ENCODE measurements at regions not wholly inside any gene's neighbourhood (a gene's known extent, or its start where the extent isn't known, plus 50 kb on each side); places are given as distances from the start of the nearest gene placed in this dataset.

DNA sequence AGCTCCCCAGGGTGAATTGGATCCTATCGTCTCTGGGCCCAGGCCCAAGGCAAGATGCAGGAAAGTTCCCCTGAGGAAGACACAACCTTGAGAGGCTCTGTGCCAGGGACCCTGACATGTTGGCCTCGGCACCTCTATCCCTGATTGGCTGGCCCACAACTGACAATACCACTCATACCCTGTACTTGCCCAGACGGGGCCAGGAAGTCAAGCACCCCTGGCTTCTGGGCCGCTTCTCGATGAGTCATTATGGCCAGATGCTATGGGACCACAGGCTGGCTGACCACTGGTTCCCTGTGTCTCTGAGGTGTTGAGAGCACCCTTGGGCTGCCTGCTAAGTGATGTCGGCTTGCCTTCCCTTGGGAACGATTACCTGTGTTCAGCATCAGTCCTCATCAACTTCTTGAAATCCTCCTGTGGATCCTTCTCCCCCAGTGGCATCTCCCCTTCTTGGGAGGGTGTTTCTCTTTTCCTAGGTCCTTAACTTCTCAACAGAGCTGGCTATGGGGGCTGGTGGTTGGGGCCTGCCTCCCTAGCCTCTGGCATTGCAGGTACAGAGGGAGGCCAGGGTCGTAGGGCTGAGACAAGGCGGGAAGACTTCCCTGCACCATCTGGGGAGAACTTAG is 54.5 kb upstream of the MAMLD1 start:
- DNase-seq (ENCODE audit: low read depth in 1 of 2, low spot score in 1 of 2): no peak
- Histone ChIP-seq H3K4me3 (replicated peaks; ENCODE audit: insufficient read depth, low read length) (no peak overlapping the region), H3K27ac (replicated peaks) (no peak overlapping the region), H3K27me3 (ENCODE audit: insufficient read depth, poor library complexity, severe bottlenecking) (no peaks in the 10 kb centered on the region)
- TF ChIP-seq, protein P1, sequence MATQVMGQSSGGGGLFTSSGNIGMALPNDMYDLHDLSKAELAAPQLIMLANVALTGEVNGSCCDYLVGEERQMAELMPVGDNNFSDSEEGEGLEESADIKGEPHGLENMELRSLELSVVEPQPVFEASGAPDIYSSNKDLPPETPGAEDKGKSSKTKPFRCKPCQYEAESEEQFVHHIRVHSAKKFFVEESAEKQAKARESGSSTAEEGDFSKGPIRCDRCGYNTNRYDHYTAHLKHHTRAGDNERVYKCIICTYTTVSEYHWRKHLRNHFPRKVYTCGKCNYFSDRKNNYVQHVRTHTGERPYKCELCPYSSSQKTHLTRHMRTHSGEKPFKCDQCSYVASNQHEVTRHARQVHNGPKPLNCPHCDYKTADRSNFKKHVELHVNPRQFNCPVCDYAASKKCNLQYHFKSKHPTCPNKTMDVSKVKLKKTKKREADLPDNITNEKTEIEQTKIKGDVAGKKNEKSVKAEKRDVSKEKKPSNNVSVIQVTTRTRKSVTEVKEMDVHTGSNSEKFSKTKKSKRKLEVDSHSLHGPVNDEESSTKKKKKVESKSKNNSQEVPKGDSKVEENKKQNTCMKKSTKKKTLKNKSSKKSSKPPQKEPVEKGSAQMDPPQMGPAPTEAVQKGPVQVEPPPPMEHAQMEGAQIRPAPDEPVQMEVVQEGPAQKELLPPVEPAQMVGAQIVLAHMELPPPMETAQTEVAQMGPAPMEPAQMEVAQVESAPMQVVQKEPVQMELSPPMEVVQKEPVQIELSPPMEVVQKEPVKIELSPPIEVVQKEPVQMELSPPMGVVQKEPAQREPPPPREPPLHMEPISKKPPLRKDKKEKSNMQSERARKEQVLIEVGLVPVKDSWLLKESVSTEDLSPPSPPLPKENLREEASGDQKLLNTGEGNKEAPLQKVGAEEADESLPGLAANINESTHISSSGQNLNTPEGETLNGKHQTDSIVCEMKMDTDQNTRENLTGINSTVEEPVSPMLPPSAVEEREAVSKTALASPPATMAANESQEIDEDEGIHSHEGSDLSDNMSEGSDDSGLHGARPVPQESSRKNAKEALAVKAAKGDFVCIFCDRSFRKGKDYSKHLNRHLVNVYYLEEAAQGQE (IDR thresholded peaks at IDR 0.05; ENCODE audit: insufficient replicate concordance, low read depth): no peak
- TF ChIP-seq, protein P2, sequence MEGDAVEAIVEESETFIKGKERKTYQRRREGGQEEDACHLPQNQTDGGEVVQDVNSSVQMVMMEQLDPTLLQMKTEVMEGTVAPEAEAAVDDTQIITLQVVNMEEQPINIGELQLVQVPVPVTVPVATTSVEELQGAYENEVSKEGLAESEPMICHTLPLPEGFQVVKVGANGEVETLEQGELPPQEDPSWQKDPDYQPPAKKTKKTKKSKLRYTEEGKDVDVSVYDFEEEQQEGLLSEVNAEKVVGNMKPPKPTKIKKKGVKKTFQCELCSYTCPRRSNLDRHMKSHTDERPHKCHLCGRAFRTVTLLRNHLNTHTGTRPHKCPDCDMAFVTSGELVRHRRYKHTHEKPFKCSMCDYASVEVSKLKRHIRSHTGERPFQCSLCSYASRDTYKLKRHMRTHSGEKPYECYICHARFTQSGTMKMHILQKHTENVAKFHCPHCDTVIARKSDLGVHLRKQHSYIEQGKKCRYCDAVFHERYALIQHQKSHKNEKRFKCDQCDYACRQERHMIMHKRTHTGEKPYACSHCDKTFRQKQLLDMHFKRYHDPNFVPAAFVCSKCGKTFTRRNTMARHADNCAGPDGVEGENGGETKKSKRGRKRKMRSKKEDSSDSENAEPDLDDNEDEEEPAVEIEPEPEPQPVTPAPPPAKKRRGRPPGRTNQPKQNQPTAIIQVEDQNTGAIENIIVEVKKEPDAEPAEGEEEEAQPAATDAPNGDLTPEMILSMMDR (IDR thresholded peaks at IDR 0.05; ENCODE audit: insufficient read depth, low read length): no peak
- no peak for TF ChIP-seq POLR2AphosphoS5 (IDR thresholded peaks at IDR 0.05; ENCODE audit: low read depth)
- TF ChIP-seq SPI1 (IDR thresholded peaks at IDR 0.05; ENCODE audit: borderline replicate concordance, low read depth): no peak
- TF ChIP-seq GABPA (IDR thresholded peaks at IDR 0.05; ENCODE audit: low read depth): no peak

DNA sequence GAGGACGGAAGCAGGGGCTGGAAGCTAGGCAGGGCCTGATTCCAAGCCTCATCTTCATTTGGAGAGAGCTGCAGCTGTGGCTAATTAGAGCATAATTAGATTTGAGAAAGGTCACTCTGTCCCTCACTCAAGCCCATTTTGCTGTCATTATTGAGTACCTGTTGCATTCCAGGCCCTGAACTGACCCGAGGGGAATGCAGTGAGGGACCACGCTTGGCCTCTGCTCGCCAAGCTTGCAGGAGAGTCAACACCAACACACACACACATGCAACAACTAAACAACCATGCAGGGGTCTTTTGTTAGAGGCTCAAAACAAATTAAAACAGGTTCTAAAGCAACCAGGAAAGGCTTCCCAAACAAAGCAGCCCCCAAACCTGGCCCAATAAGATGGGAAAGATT is 52.7 kb upstream of the MAMLD1 start:
- TF ChIP-seq, protein P2 (IDR thresholded peaks at IDR 0.05; ENCODE audit: insufficient read depth, low read length): no peak
- TF ChIP-seq, protein P1 (IDR thresholded peaks at IDR 0.05; ENCODE audit: insufficient replicate concordance, low read depth): no peak
- TF ChIP-seq GABPA (IDR thresholded peaks at IDR 0.05; ENCODE audit: low read depth) (no peak), SPI1 (IDR thresholded peaks at IDR 0.05; ENCODE audit: borderline replicate concordance, low read depth) (no peak), POLR2AphosphoS5 (IDR thresholded peaks at IDR 0.05; ENCODE audit: low read depth) (no peak)
- no peak for DNase-seq (ENCODE audit: low read depth in 1 of 2, low spot score in 1 of 2)
- Histone ChIP-seq H3K27me3 (ENCODE audit: insufficient read depth, poor library complexity, severe bottlenecking) (no peaks in the 10 kb centered on the region), H3K4me3 (replicated peaks; ENCODE audit: insufficient read depth, low read length) (no peak overlapping the region), H3K27ac (replicated peaks) (no peak overlapping the region)

DNA sequence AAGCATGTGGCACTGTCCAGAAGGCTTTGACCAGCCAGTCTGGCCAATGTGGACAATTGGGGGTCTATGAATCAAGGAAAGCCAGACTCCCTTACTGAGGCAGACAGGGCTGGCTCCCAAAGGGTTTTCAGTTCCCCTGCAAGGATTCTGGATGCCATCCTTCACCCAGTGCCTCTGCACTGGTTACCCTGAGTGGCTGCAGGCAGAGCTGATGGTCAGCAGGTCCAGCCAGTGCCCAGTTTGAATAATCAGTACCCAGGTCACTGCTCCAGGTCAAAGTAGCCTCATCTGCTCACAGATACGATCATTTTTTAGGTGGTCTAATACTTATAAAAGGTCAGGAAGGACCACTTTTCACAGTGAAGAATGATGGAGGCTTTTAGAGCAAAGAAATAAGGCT is 52.2 kb upstream of the MAMLD1 start:
- Histone ChIP-seq H3K27me3 (ENCODE audit: insufficient read depth, poor library complexity, severe bottlenecking) (no peaks in the 10 kb centered on the region), H3K4me3 (replicated peaks; ENCODE audit: insufficient read depth, low read length) (no peak overlapping the region), H3K27ac (replicated peaks) (no peak overlapping the region)
- TF ChIP-seq, protein P1 (IDR thresholded peaks at IDR 0.05; ENCODE audit: insufficient replicate concordance, low read depth): no peak
- TF ChIP-seq GABPA (IDR thresholded peaks at IDR 0.05; ENCODE audit: low read depth): no peak
- TF ChIP-seq, protein P2 (IDR thresholded peaks at IDR 0.05; ENCODE audit: insufficient read depth, low read length): no peak
- TF ChIP-seq SPI1 (IDR thresholded peaks at IDR 0.05; ENCODE audit: borderline replicate concordance, low read depth): no peak
- TF ChIP-seq POLR2AphosphoS5 (IDR thresholded peaks at IDR 0.05; ENCODE audit: low read depth): no peak
- DNase-seq (ENCODE audit: low read depth in 1 of 2, low spot score in 1 of 2): no peak
